Coronary artery (tissue), 2 donors: ENCODE measurements at regions not wholly inside any gene's neighbourhood (a gene's known extent, or its start where the extent isn't known, plus 50 kb on each side); places are given as distances from the start of the nearest gene placed in this dataset.

Experiments
- DNase-seq: peaks from one replicate; pipeline ENCODE4 v3.0.0-alpha.2; 2017; ENCODE audit warnings: low spot score
- H3K27ac ChIP-seq, 2 donors: fragments of 200-600 bp; sonication (generic); one replicate each; pipeline ENCODE4 v1.5.1; 2016 to 2019
- H3K4me3 ChIP-seq: fragments of 200-600 bp; sonication (generic); 2 replicates; pipeline ENCODE4 v1.5.1; 2016; ENCODE audit warnings: mild to moderate bottlenecking, moderate library complexity
- TF ChIP-seq, protein P1 (sequence below): fragments of 200-600 bp; sonication (generic); IDR thresholded peaks from one replicate; pipeline ENCODE4 v1.5.1; 2019; ENCODE audit warnings: antibody characterized with exemption

DNA sequence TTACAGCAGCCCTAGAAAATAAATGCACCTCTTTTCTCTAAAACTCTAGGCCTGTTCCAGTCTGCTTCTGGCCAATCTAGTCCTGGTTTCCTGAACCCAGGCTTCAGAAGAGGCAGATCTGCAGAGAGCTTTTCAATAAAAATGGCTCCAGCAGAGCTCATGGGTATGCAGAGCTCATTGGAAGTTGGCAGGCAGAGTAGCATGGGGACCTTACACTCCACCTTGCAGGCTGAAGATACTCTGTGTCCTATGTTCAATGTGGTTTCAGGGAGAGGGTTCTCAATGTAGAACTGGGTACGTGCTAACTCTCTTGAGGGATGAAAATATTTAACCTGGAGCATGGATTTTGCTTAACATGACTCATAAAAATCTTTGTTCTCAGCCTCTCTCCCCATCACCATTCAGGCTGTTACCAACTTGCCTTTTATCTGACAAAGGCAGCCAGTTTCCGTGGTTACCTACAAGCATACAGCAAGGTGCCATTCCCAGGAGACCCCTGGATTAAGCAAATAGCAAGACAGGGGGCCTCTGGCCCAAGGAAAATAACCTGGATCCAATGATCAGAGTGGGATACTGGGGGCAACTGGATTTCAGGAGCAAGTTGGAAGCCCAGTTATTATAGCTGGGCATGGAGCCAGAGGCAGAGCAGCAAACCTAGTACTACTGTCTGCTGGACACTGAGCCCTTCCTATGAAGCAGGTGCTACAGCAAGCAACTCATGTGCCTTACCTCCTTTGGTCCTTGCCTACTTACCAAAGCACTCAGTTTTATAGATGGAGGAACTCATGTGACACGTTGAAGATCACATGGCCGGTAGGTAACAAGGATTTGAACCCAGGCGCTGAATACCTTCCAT, 98.2 kb upstream of the DHX40 start:
- DNase-seq: no peak
- TF ChIP-seq, protein P1, sequence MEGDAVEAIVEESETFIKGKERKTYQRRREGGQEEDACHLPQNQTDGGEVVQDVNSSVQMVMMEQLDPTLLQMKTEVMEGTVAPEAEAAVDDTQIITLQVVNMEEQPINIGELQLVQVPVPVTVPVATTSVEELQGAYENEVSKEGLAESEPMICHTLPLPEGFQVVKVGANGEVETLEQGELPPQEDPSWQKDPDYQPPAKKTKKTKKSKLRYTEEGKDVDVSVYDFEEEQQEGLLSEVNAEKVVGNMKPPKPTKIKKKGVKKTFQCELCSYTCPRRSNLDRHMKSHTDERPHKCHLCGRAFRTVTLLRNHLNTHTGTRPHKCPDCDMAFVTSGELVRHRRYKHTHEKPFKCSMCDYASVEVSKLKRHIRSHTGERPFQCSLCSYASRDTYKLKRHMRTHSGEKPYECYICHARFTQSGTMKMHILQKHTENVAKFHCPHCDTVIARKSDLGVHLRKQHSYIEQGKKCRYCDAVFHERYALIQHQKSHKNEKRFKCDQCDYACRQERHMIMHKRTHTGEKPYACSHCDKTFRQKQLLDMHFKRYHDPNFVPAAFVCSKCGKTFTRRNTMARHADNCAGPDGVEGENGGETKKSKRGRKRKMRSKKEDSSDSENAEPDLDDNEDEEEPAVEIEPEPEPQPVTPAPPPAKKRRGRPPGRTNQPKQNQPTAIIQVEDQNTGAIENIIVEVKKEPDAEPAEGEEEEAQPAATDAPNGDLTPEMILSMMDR: no peak
- no peak overlapping the region for H3K27ac ChIP-seq
- H3K4me3 ChIP-seq: no peak overlapping the region

DNA sequence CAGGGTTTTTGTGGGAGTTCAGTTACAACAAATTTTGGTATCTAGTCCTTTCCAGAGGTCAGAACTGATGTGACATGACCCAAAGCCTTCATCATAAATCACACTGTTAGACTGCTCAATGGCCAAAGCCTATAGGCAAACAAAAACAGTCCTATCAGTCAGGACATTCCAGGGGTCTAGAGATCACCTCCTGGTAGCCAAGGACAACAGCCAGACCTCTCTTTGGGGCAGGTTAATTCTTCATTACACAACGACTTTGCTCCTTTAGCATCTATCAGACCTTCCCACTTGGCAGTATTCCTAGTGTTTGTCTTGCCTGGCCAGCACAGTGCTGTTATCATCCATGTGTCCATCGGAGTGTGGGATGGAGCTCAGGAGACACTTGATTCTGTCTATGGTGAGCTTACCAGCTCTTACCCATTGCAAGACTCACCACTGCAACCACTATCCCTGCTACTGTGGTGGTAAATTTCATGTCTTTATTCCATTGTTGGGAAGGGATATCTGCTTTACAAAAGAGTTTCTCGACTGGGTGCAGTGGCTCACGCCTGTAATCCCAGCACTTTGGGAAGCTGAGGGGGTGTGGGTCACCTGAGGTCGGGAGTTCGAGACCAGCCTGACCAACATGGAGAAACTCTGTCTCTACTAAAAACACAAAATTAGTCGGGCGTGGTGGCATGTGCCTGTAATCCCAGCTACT, 95.5 kb upstream of the DHX40 start:
- TF ChIP-seq, protein P1: no peak
- Histone ChIP-seq H3K4me3 (no peak overlapping the region), H3K27ac (no peak overlapping the region)
- DNase-seq: no peak

DNA sequence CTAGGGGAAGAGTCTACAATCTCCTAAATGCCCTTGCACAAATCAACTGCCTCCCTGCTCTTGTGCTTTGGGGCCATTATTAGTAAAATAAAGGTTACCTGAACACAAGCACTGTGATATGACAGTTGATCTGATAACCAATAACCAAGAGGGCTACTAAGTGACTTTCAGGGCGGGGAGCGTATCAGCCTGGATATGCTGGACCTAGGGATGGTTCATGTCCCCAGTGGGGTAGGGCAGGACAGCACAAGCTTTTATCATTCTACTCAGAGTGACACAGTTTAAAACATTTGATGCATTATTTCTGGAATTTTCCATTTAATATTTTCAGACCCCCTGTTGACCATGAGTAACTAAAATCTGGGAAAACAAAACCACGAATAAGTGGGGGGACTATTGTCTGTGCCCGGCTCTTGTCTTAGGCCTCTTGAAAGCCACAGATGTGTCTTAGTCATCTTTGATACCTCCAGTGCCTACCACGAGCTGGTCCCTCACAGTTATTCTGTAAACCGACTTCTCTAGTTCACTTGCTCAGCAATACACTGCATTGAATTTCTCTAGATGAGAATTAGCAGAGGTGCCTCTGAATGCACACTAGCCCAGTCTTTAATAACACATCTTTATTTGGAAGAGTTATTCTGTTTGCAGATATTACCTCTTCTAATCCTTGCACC, 94.6 kb upstream of the DHX40 start:
- Histone ChIP-seq H3K27ac (no peak overlapping the region), H3K4me3 (no peak overlapping the region)
- TF ChIP-seq, protein P1: no peak
- DNase-seq: no peak

DNA sequence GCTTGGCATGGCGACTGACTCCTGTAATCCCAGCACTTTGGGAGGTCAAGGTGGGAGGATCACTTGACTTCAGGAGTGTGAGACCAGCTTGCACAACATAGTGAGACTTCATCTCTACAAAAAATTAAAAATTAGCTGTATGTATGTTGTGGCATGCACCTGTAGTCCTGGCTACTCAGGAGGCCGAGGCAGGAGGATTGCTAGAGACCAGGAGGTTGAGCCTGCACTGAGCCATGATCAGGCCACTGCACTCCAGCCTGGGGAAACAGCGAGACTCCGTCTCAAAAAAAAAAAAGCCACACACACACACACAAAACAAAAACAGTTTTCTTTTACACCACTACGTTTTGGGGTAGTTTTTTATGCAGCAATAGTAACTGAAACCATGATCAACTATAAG, 89.0 kb upstream of the DHX40 start:
- TF ChIP-seq, protein P1: no peak
- Histone ChIP-seq H3K27ac (no peak overlapping the region), H3K4me3 (no peak overlapping the region)
- DNase-seq: no peak

DNA sequence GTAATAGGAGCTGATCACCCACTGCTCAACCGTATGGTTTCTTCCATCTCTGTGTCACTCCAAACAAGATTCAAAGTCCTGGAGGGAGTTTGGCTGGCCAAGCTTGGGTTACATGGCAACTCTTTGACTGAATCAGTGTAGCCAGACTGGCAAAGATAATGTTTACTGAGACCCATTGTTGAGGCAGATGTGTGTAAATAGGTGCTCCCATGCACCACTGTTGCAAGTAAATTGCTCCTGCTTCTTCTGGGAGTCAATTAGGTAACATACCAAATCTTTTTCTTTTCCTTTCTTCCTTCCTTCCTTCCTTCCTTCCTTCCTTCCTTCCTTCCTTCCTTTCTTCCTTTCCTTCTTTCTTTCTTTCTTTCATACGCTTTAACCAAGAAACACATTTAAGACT, 86.3 kb upstream of the DHX40 start:
- Histone ChIP-seq H3K4me3 (no peak overlapping the region), H3K27ac (no peak overlapping the region)
- DNase-seq: no peak
- TF ChIP-seq, protein P1: no peak

DNA sequence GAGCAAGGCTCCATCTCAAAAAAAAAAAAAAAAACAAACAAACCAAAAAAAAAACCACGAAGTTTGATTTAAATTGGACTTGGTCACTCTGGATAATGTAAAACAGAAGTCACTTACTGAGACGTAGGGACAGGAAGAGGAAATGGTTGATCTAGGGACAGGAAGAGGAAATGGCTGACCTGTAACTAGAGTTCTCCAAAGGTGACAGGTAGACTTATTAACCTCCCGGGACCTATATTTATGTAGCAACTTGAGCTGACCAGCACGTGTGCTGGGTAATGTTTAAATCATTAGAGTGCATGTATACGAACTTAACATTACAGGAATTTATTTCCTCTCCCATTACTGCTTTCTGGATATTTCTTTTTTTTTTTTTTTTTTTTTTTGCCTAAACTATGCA, 81.5 kb upstream of the DHX40 start:
- no peak overlapping the region for H3K4me3 ChIP-seq
- TF ChIP-seq, protein P1: no peak
- no peak for DNase-seq
- H3K27ac ChIP-seq: peak overlapping the region; percentile 60 to 85
